ENCODE measurements at regions not wholly inside any gene's neighbourhood (a gene's known extent, or its start where the extent isn't known, plus 50 kb on each side); places are given as distances from the start of the nearest gene placed in this dataset.

GRCh38 chr9:102507044-102507687 is 488.0 kb upstream of the CYLC2 start:
- Histone ChIP-seq H3K4me3 (ENCODE audit: low read depth in 1 of 3, low read length in 3 of 3) (no peak overlapping the region), H3K27me3 (ENCODE audit: control insufficient read depth in 4 of 4, insufficient read depth in 4 of 4, low read length in 3 of 4) (no peaks in the 10 kb centered on the region), H3K36me3 (ENCODE audit: control insufficient read depth in 4 of 4, insufficient read depth in 3 of 4, low read depth in 1 of 4, low read length in 3 of 4) (no peaks in the 10 kb centered on the region), H3K27ac (ENCODE audit: low read depth in 1 of 2, low read length in 2 of 2) (no peak overlapping the region), H3K9ac (ENCODE audit: low read depth in 1 of 2, low read length in 2 of 2) (no peak overlapping the region), H3K9me3 (ENCODE audit: control insufficient read depth in 4 of 4, low read length in 3 of 4) (no peaks in the 10 kb centered on the region), H3K4me1 (ENCODE audit: control insufficient read depth in 4 of 4, insufficient read depth in 4 of 4, low read length in 3 of 4) (no peaks in the 10 kb centered on the region)
- 56% methylated on average over 2 of the region's 2 CpGs for whole genome bisulfite sequencing
- no peak for TF ChIP-seq ATF3 (IDR thresholded peaks at IDR 0.05)
- no peak for TF ChIP-seq CTCF (IDR thresholded peaks at IDR 0.05; ENCODE audit: low read depth, low read length, missing input control)
- no peak for DNase-seq (ENCODE audit: low spot score)

GRCh38 chr9:102506406-102506805 is 488.7 kb upstream of the CYLC2 start:
- no peak for DNase-seq (ENCODE audit: low spot score)
- H3K4me3 ChIP-seq (ENCODE audit: low read depth in 1 of 3, low read length in 3 of 3), result no peak overlapping the region
- H3K27ac ChIP-seq (ENCODE audit: low read depth in 1 of 2, low read length in 2 of 2), result no peak overlapping the region
- no peaks in the 10 kb centered on the region for H3K4me1 ChIP-seq (ENCODE audit: control insufficient read depth in 4 of 4, insufficient read depth in 4 of 4, low read length in 3 of 4)
- WGBS, result 69% methylated on average over 1 of the region's 1 CpG
- H3K9me3 ChIP-seq (ENCODE audit: control insufficient read depth in 4 of 4, low read length in 3 of 4), result no peaks in the 10 kb centered on the region
- TF ChIP-seq FOXA1 (IDR thresholded peaks at IDR 0.05) (no peak), TAF1 (conservative IDR thresholded peaks at IDR 0.05) (no peak), ATF3 (IDR thresholded peaks at IDR 0.05) (no peak), SP1 (IDR thresholded peaks at IDR 0.05) (no peak), HNF4G (IDR thresholded peaks at IDR 0.05) (no peak), REST (IDR thresholded peaks at IDR 0.05) (no peak), RXRA (IDR thresholded peaks at IDR 0.05) (no peak), NR2F2 (IDR thresholded peaks at IDR 0.05) (no peak), EGR1 (IDR thresholded peaks at IDR 0.05; ENCODE audit: low read depth in 2 of 2) (no peak), MAX (IDR thresholded peaks at IDR 0.05) (no peak), YY1 (IDR thresholded peaks at IDR 0.05) (no peak), RAD21 (IDR thresholded peaks at IDR 0.05) (no peak), CTCF (IDR thresholded peaks at IDR 0.05; ENCODE audit: low read depth, low read length, missing input control) (no peak), FOXA2 (IDR thresholded peaks at IDR 0.05) (no peak), JUND (IDR thresholded peaks at IDR 0.05) (no peak), ZBTB33 (IDR thresholded peaks at IDR 0.05) (no peak), HNF4A (conservative IDR thresholded peaks at IDR 0.05) (no peak), GABPA (IDR thresholded peaks at IDR 0.05 in 1 of 2, conservative IDR thresholded peaks at IDR 0.05 in 1 of 2) (no peak)
- no peaks in the 10 kb centered on the region for H3K27me3 ChIP-seq (ENCODE audit: control insufficient read depth in 4 of 4, insufficient read depth in 4 of 4, low read length in 3 of 4)
- H3K36me3 ChIP-seq (ENCODE audit: control insufficient read depth in 4 of 4, insufficient read depth in 3 of 4, low read depth in 1 of 4, low read length in 3 of 4), result no peaks in the 10 kb centered on the region
- no peak overlapping the region for H3K9ac ChIP-seq (ENCODE audit: low read depth in 1 of 2, low read length in 2 of 2)

Measured in liver (tissue), 8 donors.